Liver (tissue), 8 donors: ENCODE measurements at regions not wholly inside any gene's neighbourhood (a gene's known extent, or its start where the extent isn't known, plus 50 kb on each side); places are given as distances from the start of the nearest gene placed in this dataset.
"Not testable (repeated sequence)": the region's sequence is repeated elsewhere in the genome, so short reads cannot be mapped to it uniquely, and the experiment has no call there.

Source experiments
- DNase-seq: peaks from one replicate; pipeline ENCODE4 v3.0.0-alpha.2; 2017; ENCODE audit warnings: low spot score
- H3K27ac ChIP-seq, 2 donors: one replicate each; pipeline ENCODE4 v1.7.0; 2013; ENCODE audit warnings: inconsistent platforms in 2 of 2, low read length in 2 of 2, control low read depth in 1 of 2, low read depth in 1 of 2, mild to moderate bottlenecking in 1 of 2
- H3K27me3 ChIP-seq, 4 donors: one replicate each; pipeline versions ENCODE4 v1.6.1 to v1.7.0; 2013; ENCODE audit warnings: low read length in 3 of 4, inconsistent platforms in 1 of 4, mild to moderate bottlenecking in 1 of 4, moderate library complexity in 1 of 4; ENCODE audit not compliant: control insufficient read depth in 4 of 4, insufficient read depth in 4 of 4
- H3K36me3 ChIP-seq, 4 donors: one replicate each; pipeline versions ENCODE4 v1.6.1 to v1.7.0; 2013; ENCODE audit warnings: low read length in 3 of 4, mild to moderate bottlenecking in 3 of 4, low read depth in 1 of 4, moderate library complexity in 1 of 4; ENCODE audit not compliant: control insufficient read depth in 4 of 4, insufficient read depth in 3 of 4
- H3K4me1 ChIP-seq, 4 donors: one replicate each; pipeline versions ENCODE4 v1.6.1 to v1.7.0; 2013; ENCODE audit warnings: low read length in 3 of 4, mild to moderate bottlenecking in 3 of 4, moderate library complexity in 1 of 4; ENCODE audit not compliant: control insufficient read depth in 4 of 4, insufficient read depth in 4 of 4
- H3K4me3 ChIP-seq, 3 donors: one replicate each; pipeline versions ENCODE4 v1.6.1 to v1.7.0; 2013; ENCODE audit warnings: low read length in 3 of 3, control low read depth in 1 of 3, low read depth in 1 of 3, mild to moderate bottlenecking in 1 of 3
- H3K9ac ChIP-seq, 2 donors: one replicate each; pipeline ENCODE4 v1.7.0; 2013; ENCODE audit warnings: low read length in 2 of 2, mild to moderate bottlenecking in 2 of 2, moderate library complexity in 2 of 2, control low read depth in 1 of 2, low read depth in 1 of 2
- H3K9me3 ChIP-seq, 4 donors: one replicate each; pipeline versions ENCODE4 v1.6.1 to v1.7.0; 2013; ENCODE audit warnings: low read length in 3 of 4; ENCODE audit not compliant: control insufficient read depth in 4 of 4
- FOXA1 ChIP-seq: IDR thresholded peaks from 2 replicates; pipeline ENCODE4 v1.6.1; 2016; ENCODE audit warnings: antibody characterized with exemption
- GABPA ChIP-seq, 2 donors: IDR thresholded peaks in 1 of 2; conservative IDR thresholded peaks in 1 of 2; 2 replicates each; pipeline ENCODE4 v1.6.1; 2016; ENCODE audit warnings: antibody characterized with exemption in 2 of 2, mild to moderate bottlenecking in 1 of 2, moderate library complexity in 1 of 2
- HNF4A ChIP-seq, 2 donors: conservative IDR thresholded peaks; 2 replicates each; pipeline ENCODE4 v1.6.1; 2016; ENCODE audit warnings: antibody characterized with exemption in 2 of 2, mild to moderate bottlenecking in 2 of 2
- HNF4G ChIP-seq: IDR thresholded peaks from 2 replicates; pipeline ENCODE4 v1.6.1; 2016; ENCODE audit warnings: antibody characterized with exemption
- JUND ChIP-seq, 2 donors: IDR thresholded peaks; 2 replicates each; pipeline ENCODE4 v1.6.1; 2016; ENCODE audit warnings: antibody characterized with exemption in 2 of 2
- SP1 ChIP-seq: IDR thresholded peaks from 2 replicates; pipeline ENCODE4 v1.6.1; 2018; ENCODE audit warnings: antibody characterized with exemption, mild to moderate bottlenecking
- TAF1 ChIP-seq: conservative IDR thresholded peaks from 2 replicates; pipeline ENCODE4 v1.6.1; 2016; ENCODE audit warnings: antibody characterized with exemption, mild to moderate bottlenecking
- YY1 ChIP-seq: IDR thresholded peaks from 2 replicates; pipeline ENCODE4 v1.6.1; 2016; ENCODE audit warnings: antibody characterized with exemption, mild to moderate bottlenecking
- WGBS: extraction: QIAGEN DNeasy Blood & Tissue Kit; methylation state at CpG from one replicate; pipeline ENCODE4 v1.1.7; 2013; 5-methylcytosine and 5-hydroxymethylcytosine counted together
- TF ChIP-seq, protein P1 (sequence below): IDR thresholded peaks from 2 replicates; pipeline ENCODE4 v1.6.1; 2016; ENCODE audit warnings: antibody characterized with exemption
- TF ChIP-seq, protein P2 (sequence below): IDR thresholded peaks from 2 replicates; pipeline ENCODE4 v1.6.1; 2016; ENCODE audit warnings: antibody characterized with exemption, mild to moderate bottlenecking
- TF ChIP-seq, protein P3 (sequence below): IDR thresholded peaks from 2 replicates; pipeline ENCODE4 v1.6.1; 2016; ENCODE audit warnings: antibody characterized with exemption
- TF ChIP-seq, protein P4 (sequence below): fragments of 150-350 bp; IDR thresholded peaks from 2 replicates; pipeline ENCODE4 v1.5.1; 2017; ENCODE audit warnings: improper control_type of control experiment, low read depth, low read length; ENCODE audit not compliant: missing input control
- donor health status: healthy.
- donor health status: healthy.
- donor health status: healthy.
- donor health status: healthy.
- donor health status: healthy.

DNA sequence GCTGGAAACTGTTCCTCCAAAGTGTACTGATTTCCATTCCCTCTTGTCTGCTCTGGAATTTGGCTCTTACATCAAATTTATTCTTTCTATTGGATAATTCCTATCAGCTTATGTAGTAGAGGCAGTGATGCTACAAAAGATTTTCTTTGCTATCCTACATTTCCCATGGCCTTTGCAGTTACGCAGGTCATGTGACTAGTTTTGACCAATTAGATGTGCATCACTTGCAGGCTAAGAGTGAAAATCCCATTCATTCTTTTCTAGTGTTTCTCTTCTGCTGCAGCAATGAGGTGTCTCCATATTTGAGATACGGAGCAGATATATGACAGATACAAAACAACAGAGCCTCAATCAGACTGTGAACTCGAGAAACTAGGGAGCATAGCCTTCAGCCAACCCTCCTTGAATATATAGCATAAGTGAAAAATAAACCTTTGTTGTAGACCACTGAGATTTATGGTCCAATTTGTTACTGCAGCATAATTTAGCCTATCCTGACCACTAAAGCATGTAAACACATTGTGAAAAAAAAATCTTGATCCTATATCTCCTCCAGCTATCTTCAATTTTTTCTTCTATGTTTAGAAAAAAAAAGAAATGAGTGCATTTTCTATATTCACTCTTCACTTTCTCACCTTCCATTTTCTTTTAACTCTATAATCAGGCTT lies 102.0 kb downstream of the HNMT start:
- Histone ChIP-seq H3K27ac (no peak overlapping the region), H3K36me3 (no peaks in the 10 kb centered on the region), H3K4me3 (no peak overlapping the region), H3K4me1 (no peaks in the 10 kb centered on the region), H3K9ac (no peak overlapping the region), H3K9me3 (peaks cover 0 to 2% (median 0%) of the 10 kb centered on the region in 4 donors), H3K27me3 (no peaks in the 10 kb centered on the region)
- DNase-seq, result no peak
- 91% methylated on average over 3 of the region's 3 CpGs for WGBS
- TF ChIP-seq SP1 (no peak), YY1 (no peak), HNF4G (no peak), GABPA (IDR thresholded peaks at IDR 0.05 in 1 of 2, conservative IDR thresholded peaks at IDR 0.05 in 1 of 2) (no peak), JUND (IDR thresholded peaks at IDR 0.05) (no peak), HNF4A (conservative IDR thresholded peaks at IDR 0.05) (no peak)
- TF ChIP-seq, protein P1, sequence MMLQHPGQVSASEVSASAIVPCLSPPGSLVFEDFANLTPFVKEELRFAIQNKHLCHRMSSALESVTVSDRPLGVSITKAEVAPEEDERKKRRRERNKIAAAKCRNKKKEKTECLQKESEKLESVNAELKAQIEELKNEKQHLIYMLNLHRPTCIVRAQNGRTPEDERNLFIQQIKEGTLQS, result no peak

DNA sequence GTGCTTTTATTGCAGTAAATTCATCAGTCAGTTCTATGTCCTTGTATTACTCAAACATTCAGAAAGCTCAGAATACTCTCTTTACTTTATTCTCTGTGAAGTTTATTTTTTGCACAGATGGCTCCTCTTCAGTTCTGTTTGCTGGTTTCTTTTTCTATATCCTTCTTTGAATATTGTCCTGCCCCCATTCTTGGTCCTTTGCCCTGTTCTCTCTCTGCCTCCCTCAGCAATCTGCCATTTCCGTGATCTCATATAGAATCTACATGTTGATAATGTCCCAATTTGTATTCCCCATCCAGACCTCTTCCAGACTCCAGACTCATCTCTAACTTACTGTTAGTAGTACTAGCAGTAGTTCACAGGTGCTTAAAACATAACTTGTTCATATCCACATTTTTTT lies 102.6 kb downstream of the HNMT start:
- 90% methylated on average over 1 of the region's 1 CpG for WGBS

DNA sequence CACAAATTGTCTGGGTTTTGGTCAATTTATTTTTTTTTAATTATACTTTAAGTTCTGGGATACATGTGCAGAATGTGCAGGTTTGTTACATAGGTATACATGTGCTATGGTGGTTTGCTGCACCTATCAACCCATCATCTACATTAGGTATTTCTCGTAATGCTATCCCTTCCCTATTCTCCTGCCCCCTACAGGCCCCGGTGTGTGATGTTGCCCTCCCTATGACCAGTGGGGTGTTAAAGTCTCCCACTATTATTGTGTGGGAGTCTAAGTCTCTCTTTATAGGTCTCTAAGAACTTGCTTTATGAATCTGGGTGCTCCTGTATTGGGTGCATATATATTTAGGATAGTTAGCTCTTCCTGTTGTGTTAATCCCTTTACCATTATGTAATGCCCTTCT lies 104.4 kb downstream of the HNMT start:
- not testable (repeated sequence) for H3K9ac ChIP-seq, H3K9me3 ChIP-seq, H3K27me3 ChIP-seq, H3K36me3 ChIP-seq, H3K4me1 ChIP-seq, H3K4me3 ChIP-seq, H3K27ac ChIP-seq, DNase-seq
- 88% methylated on average over 2 of the region's 2 CpGs for whole genome bisulfite sequencing

More for the DNA sequence above, 102.6 kb downstream of the HNMT start:
- Histone ChIP-seq H3K4me3 (no peak overlapping the region), H3K27me3 (no peaks in the 10 kb centered on the region), H3K9me3 (peaks cover 0 to 2% (median 0%) of the 10 kb centered on the region in 4 donors), H3K9ac (no peak overlapping the region), H3K4me1 (no peaks in the 10 kb centered on the region), H3K27ac (no peak overlapping the region), H3K36me3 (no peaks in the 10 kb centered on the region)
- no peak for TF ChIP-seq HNF4A (conservative IDR thresholded peaks at IDR 0.05)
- TF ChIP-seq, protein P2, sequence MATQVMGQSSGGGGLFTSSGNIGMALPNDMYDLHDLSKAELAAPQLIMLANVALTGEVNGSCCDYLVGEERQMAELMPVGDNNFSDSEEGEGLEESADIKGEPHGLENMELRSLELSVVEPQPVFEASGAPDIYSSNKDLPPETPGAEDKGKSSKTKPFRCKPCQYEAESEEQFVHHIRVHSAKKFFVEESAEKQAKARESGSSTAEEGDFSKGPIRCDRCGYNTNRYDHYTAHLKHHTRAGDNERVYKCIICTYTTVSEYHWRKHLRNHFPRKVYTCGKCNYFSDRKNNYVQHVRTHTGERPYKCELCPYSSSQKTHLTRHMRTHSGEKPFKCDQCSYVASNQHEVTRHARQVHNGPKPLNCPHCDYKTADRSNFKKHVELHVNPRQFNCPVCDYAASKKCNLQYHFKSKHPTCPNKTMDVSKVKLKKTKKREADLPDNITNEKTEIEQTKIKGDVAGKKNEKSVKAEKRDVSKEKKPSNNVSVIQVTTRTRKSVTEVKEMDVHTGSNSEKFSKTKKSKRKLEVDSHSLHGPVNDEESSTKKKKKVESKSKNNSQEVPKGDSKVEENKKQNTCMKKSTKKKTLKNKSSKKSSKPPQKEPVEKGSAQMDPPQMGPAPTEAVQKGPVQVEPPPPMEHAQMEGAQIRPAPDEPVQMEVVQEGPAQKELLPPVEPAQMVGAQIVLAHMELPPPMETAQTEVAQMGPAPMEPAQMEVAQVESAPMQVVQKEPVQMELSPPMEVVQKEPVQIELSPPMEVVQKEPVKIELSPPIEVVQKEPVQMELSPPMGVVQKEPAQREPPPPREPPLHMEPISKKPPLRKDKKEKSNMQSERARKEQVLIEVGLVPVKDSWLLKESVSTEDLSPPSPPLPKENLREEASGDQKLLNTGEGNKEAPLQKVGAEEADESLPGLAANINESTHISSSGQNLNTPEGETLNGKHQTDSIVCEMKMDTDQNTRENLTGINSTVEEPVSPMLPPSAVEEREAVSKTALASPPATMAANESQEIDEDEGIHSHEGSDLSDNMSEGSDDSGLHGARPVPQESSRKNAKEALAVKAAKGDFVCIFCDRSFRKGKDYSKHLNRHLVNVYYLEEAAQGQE, result no peak
- TF ChIP-seq, protein P3, sequence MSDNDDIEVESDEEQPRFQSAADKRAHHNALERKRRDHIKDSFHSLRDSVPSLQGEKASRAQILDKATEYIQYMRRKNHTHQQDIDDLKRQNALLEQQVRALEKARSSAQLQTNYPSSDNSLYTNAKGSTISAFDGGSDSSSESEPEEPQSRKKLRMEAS, result no peak
- no peak for TF ChIP-seq SP1
- TF ChIP-seq FOXA1, result no peak
- no peak for TF ChIP-seq YY1
- TF ChIP-seq, protein P4, sequence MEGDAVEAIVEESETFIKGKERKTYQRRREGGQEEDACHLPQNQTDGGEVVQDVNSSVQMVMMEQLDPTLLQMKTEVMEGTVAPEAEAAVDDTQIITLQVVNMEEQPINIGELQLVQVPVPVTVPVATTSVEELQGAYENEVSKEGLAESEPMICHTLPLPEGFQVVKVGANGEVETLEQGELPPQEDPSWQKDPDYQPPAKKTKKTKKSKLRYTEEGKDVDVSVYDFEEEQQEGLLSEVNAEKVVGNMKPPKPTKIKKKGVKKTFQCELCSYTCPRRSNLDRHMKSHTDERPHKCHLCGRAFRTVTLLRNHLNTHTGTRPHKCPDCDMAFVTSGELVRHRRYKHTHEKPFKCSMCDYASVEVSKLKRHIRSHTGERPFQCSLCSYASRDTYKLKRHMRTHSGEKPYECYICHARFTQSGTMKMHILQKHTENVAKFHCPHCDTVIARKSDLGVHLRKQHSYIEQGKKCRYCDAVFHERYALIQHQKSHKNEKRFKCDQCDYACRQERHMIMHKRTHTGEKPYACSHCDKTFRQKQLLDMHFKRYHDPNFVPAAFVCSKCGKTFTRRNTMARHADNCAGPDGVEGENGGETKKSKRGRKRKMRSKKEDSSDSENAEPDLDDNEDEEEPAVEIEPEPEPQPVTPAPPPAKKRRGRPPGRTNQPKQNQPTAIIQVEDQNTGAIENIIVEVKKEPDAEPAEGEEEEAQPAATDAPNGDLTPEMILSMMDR, result no peak
- TF ChIP-seq, protein P1, result no peak
- TF ChIP-seq TAF1, result no peak
- DNase-seq, result no peak

DNA sequence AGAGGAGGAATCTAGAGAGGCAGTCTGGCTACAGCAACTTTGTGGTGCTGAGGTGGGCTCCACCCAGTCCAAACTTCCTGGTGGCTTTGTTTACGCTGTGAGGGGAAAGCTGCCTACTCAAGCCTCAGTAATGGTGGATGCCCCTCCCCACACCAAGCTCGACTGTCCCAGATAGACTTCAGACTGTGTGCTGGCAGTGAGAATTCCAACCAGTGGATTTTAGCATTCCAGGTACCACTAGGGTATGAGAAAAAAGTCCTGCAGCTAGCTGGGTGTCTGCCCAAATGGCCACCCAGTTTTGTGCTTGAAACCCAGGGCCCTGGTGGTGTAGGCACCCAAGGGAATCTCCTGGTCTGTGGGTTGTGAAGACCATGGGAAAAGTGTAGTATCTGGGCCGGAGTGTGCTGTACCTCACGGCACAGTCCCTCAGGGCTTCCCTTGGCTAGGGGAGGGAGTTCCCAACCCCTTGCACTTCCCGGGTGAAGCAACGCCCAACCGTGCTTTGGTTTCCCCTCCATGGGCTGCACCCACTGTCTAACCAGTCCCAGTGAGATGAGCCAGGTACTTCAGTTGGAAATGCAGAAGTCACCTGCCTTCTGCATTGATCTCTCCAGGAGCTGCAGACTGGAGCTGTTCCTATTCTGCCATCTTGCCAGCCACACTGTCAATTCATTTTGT lies 106.9 kb downstream of the HNMT start:
- not testable (repeated sequence) for H3K4me1 ChIP-seq, H3K27ac ChIP-seq, H3K4me3 ChIP-seq, H3K9me3 ChIP-seq, H3K9ac ChIP-seq, DNase-seq, H3K36me3 ChIP-seq, H3K27me3 ChIP-seq
- WGBS, result 90% methylated on average over 7 of the region's 7 CpGs
